OCI-LY1 (cell line): ENCODE measurements at regions not wholly inside any gene's neighbourhood (a gene's known extent, or its start where the extent isn't known, plus 50 kb on each side); places are given as distances from the start of the nearest gene placed in this dataset.

Experiments used
- EZH2 ChIP-seq: fragments of 200-600 bp; sonication (generic), shearing (Covaris generic); IDR thresholded peaks from 2 replicates; pipeline ENCODE4 v1.8.0; 2017; ENCODE audit warnings: borderline replicate concordance, mixed run types, mild to moderate bottlenecking, antibody characterized with exemption, low read length, moderate library complexity, mixed read lengths
- TF ChIP-seq, protein P1 (sequence below): fragments of 200-600 bp; sonication (generic), shearing (Covaris generic); IDR thresholded peaks from 2 replicates; pipeline ENCODE4 v1.5.1; 2017; ENCODE audit warnings: mild to moderate bottlenecking, antibody characterized with exemption, low read length, moderate library complexity, mixed read lengths

DNA sequence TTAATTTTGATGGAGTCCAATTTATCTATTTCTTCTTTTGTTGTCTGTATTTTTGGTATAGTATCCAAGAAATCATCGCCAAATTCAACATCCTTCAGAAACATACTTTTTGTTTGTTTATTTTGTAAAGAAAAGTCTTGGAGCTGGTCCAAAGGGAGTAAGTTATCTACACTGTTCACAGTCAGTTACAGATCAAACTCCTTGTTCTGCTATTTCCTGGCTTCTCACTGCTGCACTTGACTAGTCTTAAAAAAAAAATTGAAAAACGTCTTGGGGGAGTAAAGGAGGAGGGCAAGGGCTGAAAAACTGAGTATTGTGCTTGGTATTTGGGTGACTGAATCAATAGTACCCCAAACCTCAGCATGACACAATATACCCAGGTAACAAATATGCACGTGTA is 105.6 kb downstream of the NFKBIZ start:
- TF ChIP-seq, protein P1, sequence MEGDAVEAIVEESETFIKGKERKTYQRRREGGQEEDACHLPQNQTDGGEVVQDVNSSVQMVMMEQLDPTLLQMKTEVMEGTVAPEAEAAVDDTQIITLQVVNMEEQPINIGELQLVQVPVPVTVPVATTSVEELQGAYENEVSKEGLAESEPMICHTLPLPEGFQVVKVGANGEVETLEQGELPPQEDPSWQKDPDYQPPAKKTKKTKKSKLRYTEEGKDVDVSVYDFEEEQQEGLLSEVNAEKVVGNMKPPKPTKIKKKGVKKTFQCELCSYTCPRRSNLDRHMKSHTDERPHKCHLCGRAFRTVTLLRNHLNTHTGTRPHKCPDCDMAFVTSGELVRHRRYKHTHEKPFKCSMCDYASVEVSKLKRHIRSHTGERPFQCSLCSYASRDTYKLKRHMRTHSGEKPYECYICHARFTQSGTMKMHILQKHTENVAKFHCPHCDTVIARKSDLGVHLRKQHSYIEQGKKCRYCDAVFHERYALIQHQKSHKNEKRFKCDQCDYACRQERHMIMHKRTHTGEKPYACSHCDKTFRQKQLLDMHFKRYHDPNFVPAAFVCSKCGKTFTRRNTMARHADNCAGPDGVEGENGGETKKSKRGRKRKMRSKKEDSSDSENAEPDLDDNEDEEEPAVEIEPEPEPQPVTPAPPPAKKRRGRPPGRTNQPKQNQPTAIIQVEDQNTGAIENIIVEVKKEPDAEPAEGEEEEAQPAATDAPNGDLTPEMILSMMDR: no peak
- TF ChIP-seq EZH2: no peak
